ENCODE measurements at regions not wholly inside any gene's neighbourhood (a gene's known extent, or its start where the extent isn't known, plus 50 kb on each side); places are given as distances from the start of the nearest gene placed in this dataset.
"Not testable (repeated sequence)": the region's sequence is repeated elsewhere in the genome, so short reads cannot be mapped to it uniquely, and the experiment has no call there.

- Mint-ChIP-seq H3K36me3 (ENCODE audit: low read depth) (no peaks in the 10 kb centered on the region), H3K27me3 (no peaks in the 10 kb centered on the region), H3K27ac (no peak overlapping the region), H3K4me3 (no peak overlapping the region), H3K4me1 (no peaks in the 10 kb centered on the region)
- no peaks in the 10 kb centered on the region for H3K9me3 ChIP-seq (ENCODE audit: control insufficient read depth, low read length, poor library complexity, severe bottlenecking)
- no peak for ATAC-seq
- DNase-seq, result no peak
Observed at GRCh38 chr5:3336666-3337065, 259.0 kb upstream of the IRX1 start.

- no peak overlapping the region for H3K4me3 Mint-ChIP-seq
- no peaks in the 10 kb centered on the region for H3K4me1 Mint-ChIP-seq
- no peaks in the 10 kb centered on the region for H3K27me3 Mint-ChIP-seq
- no peaks in the 10 kb centered on the region for H3K36me3 Mint-ChIP-seq (ENCODE audit: low read depth)
- DNase-seq (no peak), ATAC-seq (no peak)
- H3K27ac Mint-ChIP-seq, result no peak overlapping the region
- H3K9me3 ChIP-seq (ENCODE audit: control insufficient read depth, low read length, poor library complexity, severe bottlenecking), result no peaks in the 10 kb centered on the region
Observed at GRCh38 chr5:3335301-3335700, 260.3 kb upstream of the IRX1 start.

- no peaks in the 10 kb centered on the region for H3K4me1 Mint-ChIP-seq
- no peak overlapping the region for H3K27ac Mint-ChIP-seq
- H3K27me3 Mint-ChIP-seq, result no peaks in the 10 kb centered on the region
- ATAC-seq (no peak), DNase-seq (no peak)
- no peak overlapping the region for H3K4me3 Mint-ChIP-seq
- no peaks in the 10 kb centered on the region for H3K9me3 ChIP-seq (ENCODE audit: control insufficient read depth, low read length, poor library complexity, severe bottlenecking)
- no peaks in the 10 kb centered on the region for H3K36me3 Mint-ChIP-seq (ENCODE audit: low read depth)
Observed at GRCh38 chr5:3333836-3334235, 261.8 kb upstream of the IRX1 start.

GRCh38 chr5:3333105-3333504, 262.5 kb upstream of the IRX1 start:
- no peaks in the 10 kb centered on the region for H3K9me3 ChIP-seq (ENCODE audit: control insufficient read depth, low read length, poor library complexity, severe bottlenecking)
- no peak for DNase-seq
- H3K27ac Mint-ChIP-seq, result no peak overlapping the region
- H3K36me3 Mint-ChIP-seq (ENCODE audit: low read depth), result no peaks in the 10 kb centered on the region
- no peak overlapping the region for H3K4me3 Mint-ChIP-seq
- ATAC-seq, result no peak
- H3K27me3 Mint-ChIP-seq, result no peaks in the 10 kb centered on the region
- no peaks in the 10 kb centered on the region for H3K4me1 Mint-ChIP-seq

GRCh38 chr5:3331819-3332218, 263.8 kb upstream of the IRX1 start:
- H3K27me3 Mint-ChIP-seq, result no peaks in the 10 kb centered on the region
- no peak for DNase-seq
- no peak overlapping the region for H3K4me3 Mint-ChIP-seq
- H3K27ac Mint-ChIP-seq, result no peak overlapping the region
- ATAC-seq, result no peak
- no peaks in the 10 kb centered on the region for H3K4me1 Mint-ChIP-seq
- no peaks in the 10 kb centered on the region for H3K36me3 Mint-ChIP-seq (ENCODE audit: low read depth)
- H3K9me3 ChIP-seq (ENCODE audit: control insufficient read depth, low read length, poor library complexity, severe bottlenecking), result no peaks in the 10 kb centered on the region

- DNase-seq, result no peak
- ATAC-seq, result no peak
- H3K9me3 ChIP-seq (ENCODE audit: control insufficient read depth, low read length, poor library complexity, severe bottlenecking), result no peaks in the 10 kb centered on the region
- H3K4me1 Mint-ChIP-seq, result no peaks in the 10 kb centered on the region
- H3K27me3 Mint-ChIP-seq, result no peaks in the 10 kb centered on the region
- no peak overlapping the region for H3K4me3 Mint-ChIP-seq
- no peak overlapping the region for H3K27ac Mint-ChIP-seq
- H3K36me3 Mint-ChIP-seq (ENCODE audit: low read depth), result no peaks in the 10 kb centered on the region
Observed at GRCh38 chr5:3330442-3330841, 265.2 kb upstream of the IRX1 start.

GRCh38 chr5:3329427-3329826, 266.2 kb upstream of the IRX1 start:
- Mint-ChIP-seq H3K36me3 (ENCODE audit: low read depth) (no peaks in the 10 kb centered on the region), H3K27me3 (no peaks in the 10 kb centered on the region), H3K27ac (no peak overlapping the region), H3K4me3 (no peak overlapping the region), H3K4me1 (no peaks in the 10 kb centered on the region)
- H3K9me3 ChIP-seq (ENCODE audit: control insufficient read depth, low read length, poor library complexity, severe bottlenecking), result no peaks in the 10 kb centered on the region
- ATAC-seq (no peak), DNase-seq (no peak)

GRCh38 chr5:3326841-3327232, 268.8 kb upstream of the IRX1 start:
- Mint-ChIP-seq H3K4me3 (no peak overlapping the region), H3K36me3 (ENCODE audit: low read depth) (no peaks in the 10 kb centered on the region), H3K27me3 (no peaks in the 10 kb centered on the region), H3K27ac (no peak overlapping the region), H3K4me1 (no peaks in the 10 kb centered on the region)
- DNase-seq (no peak), ATAC-seq (no peak)
- peaks cover 6% of the 10 kb centered on the region for H3K9me3 ChIP-seq (ENCODE audit: control insufficient read depth, low read length, poor library complexity, severe bottlenecking)

- no peak overlapping the region for H3K4me3 Mint-ChIP-seq
- no peaks in the 10 kb centered on the region for H3K36me3 Mint-ChIP-seq (ENCODE audit: low read depth)
- no peaks in the 10 kb centered on the region for H3K27me3 Mint-ChIP-seq
- ATAC-seq (no peak), DNase-seq (no peak)
- H3K27ac Mint-ChIP-seq, result no peak overlapping the region
- no peaks in the 10 kb centered on the region for H3K4me1 Mint-ChIP-seq
- peaks cover 6% of the 10 kb centered on the region for H3K9me3 ChIP-seq (ENCODE audit: control insufficient read depth, low read length, poor library complexity, severe bottlenecking)
Observed at GRCh38 chr5:3325972-3326840, 269.4 kb upstream of the IRX1 start.

- peaks cover 6% of the 10 kb centered on the region for H3K9me3 ChIP-seq (ENCODE audit: control insufficient read depth, low read length, poor library complexity, severe bottlenecking)
- DNase-seq (no peak), ATAC-seq (no peak)
- Mint-ChIP-seq H3K27ac (no peak overlapping the region), H3K36me3 (ENCODE audit: low read depth) (no peaks in the 10 kb centered on the region), H3K4me1 (no peaks in the 10 kb centered on the region), H3K4me3 (no peak overlapping the region), H3K27me3 (no peaks in the 10 kb centered on the region)
Observed at GRCh38 chr5:3325201-3325971, 270.2 kb upstream of the IRX1 start.

GRCh38 chr5:3324421-3325101, 271.1 kb upstream of the IRX1 start:
- H3K9me3 ChIP-seq (ENCODE audit: control insufficient read depth, low read length, poor library complexity, severe bottlenecking), result peaks cover 6% of the 10 kb centered on the region
- ATAC-seq, result no peak
- Mint-ChIP-seq H3K4me1 (no peaks in the 10 kb centered on the region), H3K27me3 (no peaks in the 10 kb centered on the region), H3K4me3 (no peak overlapping the region), H3K27ac (no peak overlapping the region), H3K36me3 (ENCODE audit: low read depth) (no peaks in the 10 kb centered on the region)
- no peak for DNase-seq

- not testable (repeated sequence) for H3K27me3 Mint-ChIP-seq; H3K4me1 Mint-ChIP-seq; DNase-seq; ATAC-seq; H3K36me3 Mint-ChIP-seq (ENCODE audit: low read depth); H3K4me3 Mint-ChIP-seq; H3K9me3 ChIP-seq (ENCODE audit: control insufficient read depth, low read length, poor library complexity, severe bottlenecking); H3K27ac Mint-ChIP-seq
Observed at GRCh38 chr5:3323966-3324365, 271.7 kb upstream of the IRX1 start.

- DNase-seq, result no peak
- Mint-ChIP-seq H3K4me1 (no peaks in the 10 kb centered on the region), H3K27me3 (no peaks in the 10 kb centered on the region), H3K36me3 (ENCODE audit: low read depth) (no peaks in the 10 kb centered on the region), H3K27ac (no peak overlapping the region), H3K4me3 (no peak overlapping the region)
- peaks cover 6% of the 10 kb centered on the region for H3K9me3 ChIP-seq (ENCODE audit: control insufficient read depth, low read length, poor library complexity, severe bottlenecking)
- ATAC-seq, result no peak
Observed at GRCh38 chr5:3323144-3323543, 272.5 kb upstream of the IRX1 start.
